Right lobe of liver (tissue), 6 donors: ENCODE measurements at regions not wholly inside any gene's neighbourhood (a gene's known extent, or its start where the extent isn't known, plus 50 kb on each side); places are given as distances from the start of the nearest gene placed in this dataset.

Experiments
- ATAC-seq, 4 donors: fragments of 200-7000 bp; cut with Tn5 transposase; one replicate each; pipeline ENCODE4 v1.9.1; 2020; ENCODE audit warnings: mild to moderate bottlenecking in 4 of 4, moderate library complexity in 4 of 4
- DNase-seq, 3 donors: peaks; one replicate each; pipeline ENCODE4 v3.0.0-alpha.2; 2020
- H3K27ac ChIP-seq, 3 donors: fragments of 200-600 bp; one replicate each; pipeline ENCODE4 v1.8.0; 2022
- H3K27me3 ChIP-seq, 2 donors: fragments of 200-600 bp; one replicate each; pipeline ENCODE4 v1.8.0; 2022
- H3K36me3 ChIP-seq, 4 donors: fragments of 200-600 bp; sonication (generic) in 1 of 4; one replicate each; pipeline versions ENCODE4 v1.5.1 to v1.8.0; 2017 to 2022; ENCODE audit warnings: control low read depth in 1 of 4
- H3K4me1 ChIP-seq, 4 donors: fragments of 200-600 bp; sonication (generic) in 1 of 4; one replicate each; pipeline versions ENCODE4 v1.5.1 to v1.8.0; 2017 to 2022; ENCODE audit warnings: control low read depth in 1 of 4
- H3K4me3 ChIP-seq, 3 donors: fragments of 200-600 bp; one replicate each; pipeline ENCODE4 v1.8.0; 2022
- H3K9me3 ChIP-seq, 4 donors: fragments of 200-600 bp; sonication (generic) in 1 of 4; one replicate each; pipeline versions ENCODE4 v1.5.1 to v1.8.0; 2017 to 2022; ENCODE audit warnings: control low read depth in 1 of 4
- POLR2A ChIP-seq: fragments of 450-650 bp; IDR thresholded peaks from one replicate; pipeline ENCODE4 v1.6.1; 2017; ENCODE audit warnings: antibody characterized with exemption, mild to moderate bottlenecking
- WGBS: methylation state at CpG from one replicate; pipeline ENCODE4 v1.1.6; 2018; ENCODE audit warnings: low coverage, low lambda C conversion rate; ENCODE audit not compliant: insufficient coverage; ENCODE audit errors: missing lambda C conversion rate; 5-methylcytosine and 5-hydroxymethylcytosine counted together
- intact Hi-C, 2 donors: fragments of 100-400 bp; cut with DNase I; formaldehyde crosslinking; loops; one replicate each; pipeline versions ENCODE4 v1.11.2 to v1.14.1; 2022
- TF ChIP-seq, protein P1 (sequence below), 4 donors: fragments of 200-600 bp in 3 of 4; fragments of 450-650 bp in 1 of 4; IDR thresholded peaks; one replicate each; pipeline versions ENCODE4 v1.5.1 to v1.8.0; 2016 to 2022; ENCODE audit warnings: antibody characterized with exemption in 4 of 4, mild to moderate bottlenecking in 2 of 4
- donor health status: DM: no; HTN: yes; CAD: no.
- donor health status: DM: no; HTN: no; CAD: no.
- donor health status: DM: no; HTN: no; CAD: no.
- donor health status: DM: no; HTN: yes; CAD: no.
- donor health status: DM: no; HTN: yes; CAD: no.

DNA sequence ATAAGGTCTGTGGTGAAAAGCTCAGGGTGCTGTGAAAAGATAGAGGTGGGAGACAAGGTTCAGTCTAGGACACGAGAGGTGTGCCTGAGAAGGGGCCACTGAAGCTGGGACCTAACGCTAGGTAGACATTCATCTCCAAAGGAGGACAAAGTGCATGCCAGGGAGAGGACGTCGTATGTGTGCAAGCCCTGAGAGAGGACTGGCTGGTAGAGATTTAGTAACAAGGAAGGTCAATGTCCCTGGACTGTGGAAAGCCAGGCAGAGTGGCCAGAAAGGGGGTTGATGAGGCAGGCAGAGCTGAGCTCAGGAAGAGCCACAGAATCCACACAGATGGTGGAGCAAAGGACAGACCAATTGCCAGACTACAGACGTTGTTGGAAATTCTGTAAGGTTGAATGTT, 817.6 kb downstream of the CCSER2 start:
- 23% methylated on average over 5 of the region's 5 CpGs for WGBS
- DNase-seq (peak; percentile 68 to 91 (median 76)), ATAC-seq (peak; percentile 99 to 100 (median 100))

DNA sequence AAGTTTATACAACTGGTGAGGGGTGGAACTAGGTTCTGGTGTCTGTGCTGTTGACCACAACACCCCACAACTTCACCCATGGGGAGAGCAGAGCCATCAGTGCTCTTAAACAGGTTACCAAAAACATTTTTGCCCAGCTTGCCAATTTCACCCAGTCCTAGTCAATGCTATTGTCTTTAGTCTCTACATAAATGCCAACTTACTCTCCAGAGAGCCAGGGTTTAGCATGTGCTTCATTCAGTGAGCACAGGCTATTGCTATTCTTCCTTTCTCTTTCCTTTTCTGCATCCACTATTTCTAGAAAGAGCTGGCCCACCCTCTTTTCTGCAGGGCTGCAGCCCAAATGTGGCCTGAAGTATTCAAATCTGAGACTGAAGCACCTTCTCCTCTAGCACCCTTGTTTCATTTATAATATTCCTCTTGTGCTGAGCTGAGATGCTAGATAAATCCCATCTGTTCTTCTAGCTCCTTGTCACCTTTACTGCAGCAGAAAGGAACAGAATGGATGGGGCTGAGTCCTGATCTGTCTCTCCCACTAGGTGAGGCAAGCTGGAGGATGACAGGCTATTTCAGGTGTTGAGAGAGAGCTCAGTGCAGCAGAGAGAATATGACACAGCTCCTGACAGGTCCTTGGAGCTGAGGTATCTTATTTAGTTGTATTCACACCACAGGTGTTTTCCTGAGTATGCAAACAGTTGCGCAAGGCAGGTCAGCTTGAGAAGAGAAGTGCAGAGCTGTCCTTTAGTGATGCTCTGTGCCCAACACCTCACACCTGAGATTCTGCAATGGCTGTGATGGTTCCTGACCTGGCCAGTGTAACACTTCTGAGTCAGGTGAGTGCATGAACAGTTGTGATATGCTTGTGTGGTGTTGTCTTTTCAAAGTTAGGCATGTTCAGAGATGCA, 819.2 kb downstream of the CCSER2 start:
- DNase-seq (no peak), ATAC-seq (peak in 1 of 4 donors; percentile 28)
- Histone ChIP-seq H3K9me3 (no peaks in the 10 kb centered on the region), H3K36me3 (no peaks in the 10 kb centered on the region), H3K4me1 (peaks cover 0 to 13% (median 0%) of the 10 kb centered on the region in 4 donors), H3K4me3 (no peak overlapping the region), H3K27ac (no peak overlapping the region), H3K27me3 (no peaks in the 10 kb centered on the region)
- 88% methylated on average over 1 of the region's 1 CpG for WGBS
- TF ChIP-seq, protein P1, sequence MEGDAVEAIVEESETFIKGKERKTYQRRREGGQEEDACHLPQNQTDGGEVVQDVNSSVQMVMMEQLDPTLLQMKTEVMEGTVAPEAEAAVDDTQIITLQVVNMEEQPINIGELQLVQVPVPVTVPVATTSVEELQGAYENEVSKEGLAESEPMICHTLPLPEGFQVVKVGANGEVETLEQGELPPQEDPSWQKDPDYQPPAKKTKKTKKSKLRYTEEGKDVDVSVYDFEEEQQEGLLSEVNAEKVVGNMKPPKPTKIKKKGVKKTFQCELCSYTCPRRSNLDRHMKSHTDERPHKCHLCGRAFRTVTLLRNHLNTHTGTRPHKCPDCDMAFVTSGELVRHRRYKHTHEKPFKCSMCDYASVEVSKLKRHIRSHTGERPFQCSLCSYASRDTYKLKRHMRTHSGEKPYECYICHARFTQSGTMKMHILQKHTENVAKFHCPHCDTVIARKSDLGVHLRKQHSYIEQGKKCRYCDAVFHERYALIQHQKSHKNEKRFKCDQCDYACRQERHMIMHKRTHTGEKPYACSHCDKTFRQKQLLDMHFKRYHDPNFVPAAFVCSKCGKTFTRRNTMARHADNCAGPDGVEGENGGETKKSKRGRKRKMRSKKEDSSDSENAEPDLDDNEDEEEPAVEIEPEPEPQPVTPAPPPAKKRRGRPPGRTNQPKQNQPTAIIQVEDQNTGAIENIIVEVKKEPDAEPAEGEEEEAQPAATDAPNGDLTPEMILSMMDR (IDR thresholded peaks at IDR 0.05) = no peak
- no peak for TF ChIP-seq POLR2A
- intact Hi-C loops = no loop called here

More for the DNA sequence above, 817.6 kb downstream of the CCSER2 start:
- intact Hi-C loops = no loop called here
- no peaks in the 10 kb centered on the region for H3K36me3 ChIP-seq
- TF ChIP-seq, protein P1 (IDR thresholded peaks at IDR 0.05) = no peak
- TF ChIP-seq POLR2A = no peak
- no peaks in the 10 kb centered on the region for H3K9me3 ChIP-seq
- H3K27me3 ChIP-seq = no peaks in the 10 kb centered on the region
- H3K4me3 ChIP-seq = no peak overlapping the region
- H3K4me1 ChIP-seq = peaks cover 0 to 13% (median 0%) of the 10 kb centered on the region in 4 donors
- H3K27ac ChIP-seq = peak overlapping the region in 2 of 3 donors; percentile 10 to 27

DNA sequence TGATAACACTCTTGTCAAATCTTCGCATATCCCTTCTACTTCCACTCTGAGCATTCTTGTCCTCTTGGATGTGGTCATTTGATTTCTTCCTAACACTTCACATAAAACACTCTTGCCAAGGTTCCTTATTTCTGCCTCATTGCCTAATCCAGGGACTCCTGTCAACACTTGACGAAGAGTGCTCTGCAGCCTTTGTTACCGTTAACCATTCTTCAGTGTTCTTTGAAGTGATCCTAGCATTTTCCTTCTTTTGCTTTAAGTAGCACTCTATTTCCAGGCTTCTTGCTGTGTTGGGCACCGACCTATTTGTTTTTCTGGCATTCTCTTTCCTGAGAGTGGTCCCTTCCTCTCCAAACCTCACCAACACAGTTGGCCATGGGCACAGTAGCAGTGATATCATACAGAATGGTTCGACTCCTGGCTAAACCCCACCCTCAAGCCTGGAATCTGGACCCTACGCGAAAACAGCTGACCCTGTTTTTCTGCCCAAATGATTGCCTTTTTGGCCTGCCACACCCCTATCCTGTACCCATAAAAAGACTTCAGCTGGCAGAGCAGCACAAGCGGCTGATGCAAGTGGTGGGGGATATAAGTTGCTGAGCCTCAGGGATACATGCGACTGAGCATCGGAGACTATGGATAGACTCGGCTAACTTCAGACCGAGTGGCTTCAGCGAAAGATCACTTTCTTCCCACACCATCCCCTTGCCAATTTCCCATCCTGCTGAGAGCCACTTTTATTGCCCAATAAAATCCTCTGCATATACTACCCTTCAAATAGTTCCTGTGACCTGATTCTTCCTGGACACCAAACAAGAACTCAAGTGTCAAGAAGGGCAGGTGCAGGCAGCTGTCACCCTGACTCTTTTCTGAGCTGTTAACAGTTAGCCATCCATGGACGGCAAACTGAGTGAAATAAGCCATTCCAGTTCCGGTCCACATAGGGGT, 820.6 kb downstream of the CCSER2 start:
- Histone ChIP-seq H3K4me1 (peaks cover 0 to 13% (median 0%) of the 10 kb centered on the region in 4 donors), H3K4me3 (no peak overlapping the region), H3K27ac (no peak overlapping the region), H3K9me3 (no peaks in the 10 kb centered on the region), H3K27me3 (no peaks in the 10 kb centered on the region), H3K36me3 (no peaks in the 10 kb centered on the region)
- no peak for DNase-seq
- intact Hi-C loops = no loop called here
- ATAC-seq = no peak
- TF ChIP-seq, protein P1 (IDR thresholded peaks at IDR 0.05) = no peak
- TF ChIP-seq POLR2A = no peak
- WGBS = 75% methylated on average over 14 of the region's 15 CpGs

DNA sequence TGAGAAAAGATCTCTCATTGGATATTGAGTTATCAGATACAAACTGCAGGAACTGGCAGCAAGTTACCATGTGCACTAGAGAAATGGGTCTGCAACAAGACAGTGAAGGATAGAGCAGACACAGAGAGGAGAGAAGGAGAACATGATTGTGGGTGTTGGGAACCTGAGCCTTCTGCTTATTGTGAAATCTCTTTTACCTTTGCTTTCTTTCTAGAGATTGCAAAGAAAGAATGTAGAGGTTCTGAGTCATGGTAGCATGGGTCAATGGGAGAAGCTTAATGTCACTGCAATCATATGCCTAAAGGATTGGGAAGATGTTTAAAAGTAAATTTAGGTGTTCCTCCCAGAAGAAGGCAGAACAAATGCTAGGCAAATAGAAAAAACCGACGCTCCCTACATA, 821.4 kb downstream of the CCSER2 start:
- Histone ChIP-seq H3K9me3 (no peaks in the 10 kb centered on the region), H3K36me3 (no peaks in the 10 kb centered on the region), H3K4me3 (no peak overlapping the region), H3K27me3 (no peaks in the 10 kb centered on the region), H3K27ac (no peak overlapping the region), H3K4me1 (peaks cover 0 to 13% (median 0%) of the 10 kb centered on the region in 4 donors)
- ATAC-seq (no peak), DNase-seq (no peak)
- no peak for TF ChIP-seq POLR2A
- TF ChIP-seq, protein P1 (IDR thresholded peaks at IDR 0.05) = no peak
- 60% methylated on average over 2 of the region's 2 CpGs for WGBS
- intact Hi-C loops = no loop called here
